Activated CD4-positive, alpha-beta T cell treated with anti-CD3 and anti-CD28 coated beads, Interleukin-2, amount 50 U/mL, for 4 hours (primary cell): ENCODE measurements at regions not wholly inside any gene's neighbourhood (a gene's known extent, or its start where the extent isn't known, plus 50 kb on each side); places are given as distances from the start of the nearest gene placed in this dataset.
A peak's percentile ranks its signal among the peaks of the same experiment; 100 is the strongest.

Experiments
- DNase-seq, 2 experiments: peaks; one replicate each; pipeline ENCODE4 v3.0.0-alpha.2; 2020

DNA sequence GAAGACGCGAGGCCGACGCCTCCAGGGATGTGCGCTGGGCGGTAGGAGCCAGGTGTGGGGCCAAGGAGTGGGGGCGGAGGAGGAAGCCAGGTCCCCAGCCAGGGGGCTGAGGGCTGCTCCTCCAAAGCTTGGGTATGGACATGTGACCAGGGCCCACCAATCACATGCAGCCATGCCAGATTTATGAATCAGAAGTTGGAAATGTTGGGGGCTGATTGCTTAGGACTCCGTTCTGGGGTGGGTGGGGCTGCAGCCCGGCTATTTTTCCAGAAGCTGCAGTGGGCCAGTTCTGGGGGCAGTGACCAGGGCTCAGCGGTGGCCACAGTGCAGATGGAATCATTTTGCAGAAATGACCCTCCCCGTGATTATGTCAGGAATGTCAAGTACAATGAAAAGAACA is 96.0 kb downstream of the CEBPB start:
- DNase-seq, result no peak

DNA sequence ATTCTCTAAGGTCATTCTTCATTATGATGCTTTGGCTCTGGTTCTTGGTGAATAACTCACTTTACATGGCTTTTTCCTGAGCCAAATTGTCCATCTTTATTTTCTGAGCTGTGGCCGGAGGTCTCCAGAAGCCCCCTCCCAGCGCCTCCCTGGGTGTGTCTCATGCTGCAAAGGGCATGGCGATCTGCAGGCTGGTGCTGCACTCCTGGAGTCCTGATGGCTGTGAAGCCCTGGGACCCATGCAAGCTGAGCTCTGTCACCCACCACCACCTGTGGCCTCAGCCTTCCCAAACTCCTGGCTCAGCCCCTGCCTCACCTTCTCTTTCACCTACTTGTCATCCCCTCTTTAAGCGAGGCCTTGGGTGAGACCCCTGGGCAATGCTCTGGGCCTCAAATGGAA is 96.9 kb downstream of the CEBPB start:
- DNase-seq, result no peak

DNA sequence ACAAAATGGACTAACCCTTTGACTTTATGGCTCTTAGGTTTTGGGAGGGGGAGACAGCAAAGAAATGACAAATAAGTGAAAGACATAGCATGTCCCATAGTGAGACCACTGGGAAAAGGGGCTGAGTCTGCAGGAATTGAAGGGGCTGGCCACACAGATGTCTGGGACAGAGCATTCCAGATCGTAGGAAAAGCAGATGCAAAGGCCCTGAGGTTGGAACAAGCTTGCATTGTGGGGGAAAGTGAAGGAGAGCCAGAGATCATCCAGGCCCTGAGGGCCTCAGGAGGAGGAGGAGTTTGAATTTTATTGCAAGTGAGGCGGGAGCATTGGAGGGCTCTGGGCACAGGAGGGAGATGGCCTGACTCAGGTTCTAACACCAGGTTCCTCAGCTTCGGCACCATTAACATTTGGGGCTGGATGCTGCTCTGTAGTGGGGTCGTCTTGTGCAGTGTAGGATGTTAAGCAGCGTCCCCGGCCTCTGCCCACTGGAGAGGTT is 97.5 kb downstream of the CEBPB start:
- DNase-seq, result no peak

DNA sequence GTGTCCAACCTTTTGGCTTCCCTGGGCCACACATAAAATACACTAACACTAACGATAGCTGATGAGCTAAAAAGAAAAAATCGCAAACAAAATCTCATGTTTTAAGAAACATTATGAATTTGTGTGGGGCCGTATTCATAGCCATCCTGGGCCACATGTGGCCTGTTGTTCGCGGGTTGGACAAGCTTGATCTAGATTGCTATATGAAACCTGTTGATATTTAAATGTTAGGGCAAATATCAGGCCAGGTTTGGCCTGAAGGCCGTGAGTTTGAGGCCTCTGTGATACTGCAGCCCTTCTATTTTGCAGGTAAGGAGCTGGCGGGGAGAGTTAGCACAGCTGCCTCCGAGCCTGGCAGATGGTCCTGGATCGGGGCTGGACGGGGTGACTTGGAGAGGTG is 99.0 kb downstream of the CEBPB start:
- DNase-seq, result no peak

DNA sequence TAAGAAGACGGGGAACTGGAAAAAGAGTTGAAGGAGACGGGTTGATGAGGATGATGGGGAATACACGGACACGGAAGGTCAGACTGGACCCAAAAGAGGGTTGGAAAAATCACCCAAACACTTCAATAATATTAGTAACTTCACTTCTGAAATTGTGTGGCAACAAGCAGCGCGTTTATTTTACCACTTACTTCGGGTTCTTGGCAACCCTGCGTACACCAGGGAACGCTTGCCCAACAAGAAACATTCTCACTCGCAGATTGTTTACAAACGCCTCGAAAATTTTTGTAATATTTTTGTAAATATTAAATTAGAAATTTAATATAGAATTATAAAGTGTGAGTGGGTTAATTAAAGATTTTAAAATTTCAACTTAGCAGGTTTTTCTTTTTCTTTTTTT is 99.5 kb downstream of the CEBPB start:
- no peak for DNase-seq

DNA sequence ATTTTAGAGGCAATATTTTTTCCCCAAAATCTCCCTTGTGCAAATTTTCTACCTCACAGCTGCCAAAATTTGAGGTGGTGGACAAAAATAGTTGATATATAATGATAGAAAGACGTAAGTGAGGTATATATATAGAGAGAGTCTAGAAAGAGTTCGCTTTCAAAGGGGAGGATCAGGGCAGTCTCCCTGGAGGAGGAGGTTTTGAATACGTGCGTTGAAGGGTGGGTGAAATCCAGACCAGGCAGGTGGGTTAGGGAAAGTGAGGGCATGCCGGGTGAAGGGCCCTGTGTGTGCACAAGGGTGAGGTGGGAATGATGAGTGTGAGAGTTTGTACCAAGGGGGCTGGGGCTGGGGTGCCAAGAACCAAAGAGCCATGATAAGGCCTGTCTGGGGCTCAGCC is 100.2 kb downstream of the CEBPB start:
- no peak for DNase-seq

DNA sequence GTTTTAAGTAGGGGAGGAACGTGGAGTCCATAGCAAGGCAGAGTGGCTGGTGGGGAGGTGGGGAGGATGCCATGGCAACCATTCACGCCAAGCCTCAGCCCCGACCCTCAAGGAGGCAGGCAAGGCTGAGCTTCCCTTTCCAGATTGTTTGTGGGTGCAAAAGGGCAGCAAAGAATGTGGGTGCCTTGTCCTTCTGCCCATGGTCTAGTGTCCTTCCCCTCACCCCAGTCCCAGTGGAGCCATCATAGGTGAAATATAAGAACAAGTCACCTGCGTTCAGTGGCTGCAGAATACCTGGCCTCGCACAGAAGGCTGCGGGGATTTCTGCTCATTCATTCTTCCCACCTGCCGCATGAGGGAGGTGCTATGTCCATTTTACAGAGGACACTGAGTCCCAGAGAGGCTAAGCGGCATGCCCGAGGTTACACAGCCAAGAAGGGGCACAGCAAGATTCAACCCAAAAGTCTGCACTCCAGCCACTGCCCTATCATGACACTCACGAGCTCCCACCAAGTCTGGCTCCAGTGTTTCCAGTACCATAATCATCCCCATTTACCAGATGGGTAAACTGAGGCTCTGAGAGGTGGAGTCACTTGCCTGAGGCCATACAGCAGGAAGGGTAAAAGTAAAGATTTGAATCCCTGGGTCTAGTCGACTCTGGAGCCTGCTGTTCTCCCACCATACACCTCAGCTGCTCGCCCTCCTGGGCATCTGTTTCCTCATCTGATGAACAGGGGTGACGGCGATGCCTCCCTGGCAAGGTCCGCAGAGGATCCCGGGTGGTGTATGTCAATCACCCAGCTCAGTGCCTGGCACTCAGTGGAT is 100.8 kb downstream of the CEBPB start:
- no peak for DNase-seq

DNA sequence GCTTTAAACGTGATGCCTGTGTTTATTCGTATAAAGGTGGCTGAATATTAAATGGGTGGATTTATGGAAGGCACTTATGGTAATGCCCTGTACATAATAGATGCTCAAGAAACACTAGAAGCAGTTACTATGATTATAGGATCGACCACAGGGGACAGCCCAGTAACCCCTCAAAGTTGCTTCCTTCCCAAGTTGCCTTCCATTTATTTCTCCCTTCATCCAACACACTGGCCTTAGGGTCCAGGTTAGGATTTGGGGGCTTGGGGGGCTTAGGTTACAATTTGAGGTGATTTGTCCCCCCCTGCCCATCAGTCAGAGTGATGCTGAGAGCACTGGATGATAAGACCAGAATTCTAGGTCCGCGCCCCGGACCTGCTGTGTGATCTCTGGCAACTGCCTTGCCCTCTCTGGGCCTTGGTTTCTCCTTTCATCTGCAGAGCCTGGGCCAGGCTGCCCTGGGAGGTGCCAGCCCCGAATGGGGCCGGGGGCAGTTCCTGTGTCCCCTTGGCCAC is 101.5 kb downstream of the CEBPB start:
- no peak for DNase-seq

DNA sequence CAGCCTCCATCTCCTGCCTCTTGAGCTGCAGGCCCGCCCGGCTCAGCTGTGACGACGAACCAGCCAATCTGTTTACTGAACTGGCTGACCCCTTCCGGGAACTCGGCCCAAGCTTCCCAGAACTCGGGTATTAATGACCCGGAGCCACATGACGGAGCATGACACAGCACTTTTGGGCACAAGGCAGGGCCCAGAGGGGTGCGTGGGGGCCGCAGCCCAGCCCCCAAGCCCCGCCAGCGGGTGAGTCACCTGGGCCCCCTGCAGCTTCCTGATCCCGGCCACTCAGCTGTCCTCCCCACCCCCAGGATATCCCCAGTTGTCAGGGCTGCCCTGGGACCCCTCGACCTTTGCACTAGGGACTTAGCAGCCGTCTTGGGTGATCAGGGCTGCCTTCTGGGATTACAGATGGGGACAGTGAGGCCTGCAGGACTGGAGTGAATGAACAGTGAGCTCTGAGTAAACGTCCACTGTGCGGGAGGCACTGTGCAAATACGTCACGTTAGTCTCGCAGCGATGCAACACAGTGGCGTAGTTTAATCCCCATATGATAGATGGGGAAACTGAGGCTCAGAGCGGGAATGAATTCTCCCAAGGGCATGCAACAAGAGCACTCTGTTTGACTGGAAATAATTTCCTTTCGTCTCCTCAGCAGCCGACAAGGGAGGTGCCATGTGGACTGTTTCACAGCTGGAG is 102.1 kb downstream of the CEBPB start:
- DNase-seq, result peak in 1 of 2 experiments; percentile 5

DNA sequence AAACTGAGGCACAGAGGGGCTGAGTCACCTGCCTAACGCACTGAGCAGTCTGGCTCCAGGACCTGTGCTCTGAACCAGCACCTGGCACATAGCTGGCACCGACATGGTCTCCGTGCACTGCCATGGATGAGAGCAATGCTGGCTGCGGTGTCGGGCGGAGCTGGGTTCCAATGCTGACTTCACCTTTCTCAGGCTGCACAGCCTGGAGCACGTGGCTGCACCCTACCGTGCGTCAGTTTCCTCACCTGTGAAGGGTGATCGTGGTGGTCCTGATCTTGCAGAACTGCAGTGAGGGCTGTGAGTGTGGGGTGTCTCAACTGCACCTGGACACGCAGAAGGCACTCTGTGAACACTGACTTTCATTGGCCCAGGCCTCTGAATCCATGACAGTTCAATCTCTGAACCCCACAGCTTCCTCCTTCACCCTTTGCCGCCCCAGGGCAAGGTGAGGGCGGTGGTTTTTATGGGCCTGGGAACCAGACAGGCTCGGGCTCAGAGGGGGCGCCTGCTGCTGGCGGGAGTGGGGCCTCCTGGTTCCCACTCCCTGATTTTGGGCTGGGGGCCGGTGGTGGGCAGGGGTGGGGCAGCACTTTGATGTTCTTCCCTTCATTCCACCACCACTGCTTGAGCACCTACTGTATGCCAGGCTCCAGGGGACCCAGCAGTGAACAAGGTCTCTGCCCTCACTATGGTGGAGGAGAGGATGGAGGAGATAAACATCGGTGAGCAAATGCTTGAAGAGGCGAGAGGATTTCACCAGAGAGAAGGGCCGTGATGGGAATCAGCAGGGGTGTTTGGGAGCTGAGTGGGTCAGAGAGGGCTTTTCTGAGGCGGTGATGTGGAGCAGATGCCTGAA is 102.9 kb downstream of the CEBPB start:
- no peak for DNase-seq

DNA sequence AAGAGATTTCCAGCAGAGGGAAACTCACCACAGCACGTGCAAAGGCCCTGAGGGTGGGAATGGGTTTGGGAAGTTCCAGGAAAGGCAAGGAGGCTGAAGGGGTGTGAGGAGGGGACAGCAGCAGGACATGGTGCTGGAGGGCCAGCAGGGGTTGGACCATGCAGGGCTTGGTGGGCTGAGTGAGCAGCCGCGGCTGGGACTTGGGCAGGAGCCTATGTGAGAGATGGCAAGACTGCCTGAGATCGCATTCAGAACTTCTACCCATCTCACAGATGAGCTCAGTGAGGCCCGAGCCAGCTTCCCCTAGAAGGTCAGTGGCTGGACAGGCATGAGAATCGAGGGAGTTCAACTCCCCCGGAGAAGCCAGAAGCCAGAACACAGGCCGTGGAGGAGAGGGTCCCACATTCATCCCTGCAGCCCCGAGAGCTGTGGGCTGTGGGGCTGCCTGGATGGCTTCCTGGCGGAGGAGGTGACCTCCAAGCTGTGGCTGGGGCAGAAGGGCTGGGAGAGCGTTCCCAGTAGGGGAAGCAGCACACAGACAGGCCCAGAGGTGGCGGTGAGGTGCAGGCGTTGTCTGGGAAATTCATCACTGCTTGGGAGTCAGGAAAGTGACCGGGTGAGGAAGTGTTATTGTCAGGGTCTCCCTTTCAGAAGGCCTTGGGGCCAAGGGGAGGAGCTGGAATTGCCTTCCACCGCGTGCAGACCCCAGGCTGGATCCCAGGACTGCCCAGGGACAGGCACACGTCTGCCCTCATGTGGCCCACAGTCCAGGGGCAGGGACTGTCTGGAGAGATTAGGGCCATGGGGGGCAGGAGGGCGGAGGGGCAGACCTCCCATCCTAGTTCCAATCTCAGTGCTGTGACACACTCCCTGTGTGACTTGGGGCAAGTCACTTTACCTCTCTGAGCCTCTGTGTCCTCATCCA is 103.8 kb downstream of the CEBPB start:
- no peak for DNase-seq

DNA sequence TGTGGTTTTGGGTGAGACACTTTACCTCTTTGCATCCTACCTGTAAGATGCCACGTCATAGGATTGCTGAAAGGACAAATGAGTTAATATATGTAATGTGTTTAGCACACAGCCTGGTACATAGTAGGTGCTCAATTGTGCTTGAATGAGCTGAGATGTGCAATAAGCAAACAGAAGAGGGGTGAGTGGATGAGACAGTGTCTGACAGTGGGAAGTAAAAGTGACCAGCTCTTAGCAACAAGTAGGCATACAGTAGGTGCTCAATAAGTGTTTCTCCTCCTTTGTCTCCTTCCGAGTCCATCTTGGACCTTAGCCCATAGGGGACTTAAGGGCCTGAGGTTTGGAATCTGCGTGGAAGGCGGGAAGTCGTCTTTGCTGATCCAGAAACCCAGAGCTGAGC is 104.7 kb downstream of the CEBPB start:
- DNase-seq, result no peak

DNA sequence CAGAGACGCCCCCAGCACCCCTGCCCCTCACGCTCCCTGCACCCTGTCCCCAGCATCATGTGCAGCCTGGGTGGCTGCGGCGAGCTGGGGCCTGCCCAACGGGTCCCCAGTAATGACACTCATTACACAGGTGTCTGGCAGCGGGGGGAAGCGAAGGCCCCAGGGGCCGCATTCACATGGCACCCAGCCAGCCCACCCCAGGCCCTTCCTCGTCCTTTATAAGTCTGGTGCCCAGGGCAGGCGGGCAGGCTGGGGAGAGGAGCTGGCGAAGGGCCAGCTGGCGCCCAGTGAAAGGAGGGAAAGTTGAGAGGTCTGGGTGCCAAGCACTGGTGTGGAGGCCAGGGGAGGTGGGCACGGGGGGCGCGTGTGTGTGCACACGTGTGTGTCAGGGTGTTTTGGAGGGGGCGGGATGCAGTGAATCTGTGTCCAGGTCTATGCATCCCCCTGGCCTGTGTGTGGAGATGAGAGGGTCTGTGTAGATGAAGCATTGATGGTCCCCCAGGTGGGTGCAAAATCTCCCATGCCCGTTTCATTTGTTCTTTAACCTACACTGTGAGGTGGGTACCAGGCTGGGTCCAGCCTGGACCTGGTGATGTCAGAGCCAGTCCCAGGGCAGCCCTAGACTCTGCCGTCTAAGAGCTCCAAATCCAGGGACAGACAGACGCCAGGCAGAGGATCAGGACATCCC is 105.3 kb downstream of the CEBPB start:
- DNase-seq, result no peak

DNA sequence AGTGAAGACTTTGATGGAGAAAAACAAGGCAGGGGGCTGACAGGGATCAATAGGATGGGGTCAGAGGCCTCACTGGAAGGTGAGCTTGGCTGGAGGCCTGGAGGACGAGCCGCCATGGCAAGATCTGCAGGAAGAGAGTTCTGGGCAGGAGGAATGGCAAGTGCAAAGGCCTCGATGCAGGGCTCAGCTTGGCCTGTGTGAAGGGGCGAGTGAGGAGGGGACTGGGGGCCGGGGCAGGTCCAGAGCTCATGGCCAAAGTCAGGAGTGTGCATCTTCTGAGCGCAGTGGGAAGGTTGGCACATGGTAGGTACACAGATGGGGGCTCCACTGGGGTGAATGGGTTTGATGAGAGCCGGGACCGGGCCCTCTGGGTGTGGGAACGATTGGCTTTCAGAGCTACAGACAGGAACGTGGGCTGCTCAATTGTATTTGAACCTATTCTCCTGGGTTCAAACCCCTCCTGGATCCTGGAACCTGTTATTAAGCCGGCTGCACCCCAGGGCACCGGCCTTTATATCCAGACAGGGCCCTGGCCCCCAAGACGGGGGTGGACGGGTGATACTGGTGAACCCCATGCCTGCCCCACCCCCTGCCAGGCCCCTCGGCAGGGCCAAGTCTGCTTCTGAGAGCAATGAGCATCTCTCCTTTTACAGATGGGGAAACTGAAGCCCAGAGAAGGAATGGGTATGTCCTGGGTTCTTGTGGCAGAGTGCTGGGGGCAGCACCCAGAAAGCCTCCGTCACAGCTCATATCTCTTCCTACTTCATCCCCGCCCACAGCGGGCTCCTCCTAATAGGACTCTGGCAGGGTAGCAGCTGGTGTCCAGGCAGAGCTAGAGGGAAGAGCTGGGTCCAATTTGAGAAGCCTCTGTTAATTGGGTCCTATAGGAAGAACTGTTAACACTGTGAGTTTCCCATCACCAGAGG is 106.1 kb downstream of the CEBPB start:
- DNase-seq, result no peak

DNA sequence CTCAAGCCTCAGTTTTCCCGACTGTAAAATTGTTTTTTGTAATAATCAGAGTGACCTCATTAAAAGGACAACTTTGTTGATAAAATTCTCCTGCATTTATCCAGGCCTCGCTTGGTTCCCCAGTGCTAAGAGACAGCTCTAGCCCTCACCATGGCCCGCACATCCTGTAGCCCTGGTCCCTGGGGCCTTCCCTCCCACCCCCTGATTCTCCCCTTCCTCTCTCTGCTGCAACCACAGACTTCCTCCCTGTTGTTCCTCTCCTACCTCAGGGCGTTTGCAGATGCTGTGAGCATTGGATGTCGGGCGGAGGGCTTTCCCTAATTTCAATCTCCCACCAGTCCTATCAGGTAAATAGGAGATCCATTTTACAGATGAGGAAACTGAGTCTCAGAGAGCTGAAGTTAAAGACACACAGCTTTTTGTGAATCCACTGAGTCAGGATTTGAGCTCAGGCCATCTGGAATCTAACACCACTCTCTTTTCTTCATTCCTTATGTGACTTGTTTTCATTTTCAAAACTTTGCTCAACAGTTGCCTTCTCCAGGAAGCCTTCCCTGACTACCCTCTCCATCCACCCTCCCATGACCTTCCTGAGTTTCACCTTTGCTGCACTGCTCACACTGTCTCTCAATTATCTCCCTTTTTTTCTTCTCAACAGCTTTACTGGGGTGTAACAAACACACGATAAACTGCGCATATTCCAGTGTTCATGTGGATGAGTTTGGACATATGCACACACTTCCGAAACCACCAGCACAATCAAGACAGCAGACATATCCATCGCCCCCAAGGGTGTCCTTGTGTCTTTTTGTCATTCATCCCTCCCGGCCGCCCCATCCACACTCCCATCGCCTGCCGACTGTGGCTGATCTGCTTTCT is 107.1 kb downstream of the CEBPB start:
- no peak for DNase-seq

DNA sequence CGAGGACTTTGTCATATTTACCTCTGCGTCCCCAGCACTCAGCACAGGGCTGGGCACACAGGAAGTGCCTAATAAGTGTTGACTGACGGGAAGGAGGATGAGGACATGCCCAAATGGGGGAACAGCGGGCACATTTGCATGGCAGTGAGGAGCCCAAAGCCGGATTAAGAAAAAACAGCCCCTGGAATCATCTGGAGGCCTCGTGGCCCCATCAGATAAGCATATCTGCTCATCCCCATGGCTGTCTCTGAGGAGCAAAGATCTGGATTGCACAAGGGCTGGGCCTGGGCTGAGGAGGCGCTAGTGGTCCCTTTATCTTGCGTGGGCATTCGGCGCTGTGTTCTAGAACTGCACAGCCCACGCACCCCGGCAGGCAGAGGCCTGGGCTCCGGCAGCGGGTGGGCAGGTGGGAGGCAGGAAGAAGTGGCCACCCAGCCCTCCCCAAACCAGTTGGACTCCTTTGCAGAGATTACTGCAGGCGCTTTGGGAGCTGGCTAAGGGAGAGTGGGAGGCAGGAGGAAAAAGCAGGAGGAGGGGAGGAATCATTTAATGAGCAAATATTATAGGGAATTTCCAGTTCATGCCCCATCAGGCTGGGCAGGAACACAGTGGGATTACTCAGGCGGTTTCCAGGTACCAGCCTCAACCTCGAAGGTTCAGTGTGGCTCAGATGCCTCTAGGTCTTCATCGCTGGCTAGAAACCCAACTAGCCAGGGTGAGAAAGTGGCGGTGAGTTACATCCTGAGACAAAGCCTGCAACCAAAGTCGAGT is 108.1 kb downstream of the CEBPB start:
- DNase-seq, result no peak

DNA sequence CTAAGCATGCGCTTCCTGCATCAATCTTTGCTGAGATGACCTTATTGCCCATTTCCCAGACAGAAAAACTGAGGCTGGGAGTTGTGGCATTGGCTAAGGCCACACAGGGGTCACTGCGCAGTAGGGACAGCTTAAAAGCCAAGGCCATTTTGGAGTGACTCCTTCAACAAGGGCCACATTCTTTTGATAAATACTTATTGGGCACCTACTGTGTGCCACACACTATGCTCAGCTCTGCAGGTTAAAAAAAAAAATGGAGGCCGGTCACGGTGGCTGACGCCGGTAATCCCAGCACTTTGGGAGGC is 108.6 kb downstream of the CEBPB start:
- no peak for DNase-seq

DNA sequence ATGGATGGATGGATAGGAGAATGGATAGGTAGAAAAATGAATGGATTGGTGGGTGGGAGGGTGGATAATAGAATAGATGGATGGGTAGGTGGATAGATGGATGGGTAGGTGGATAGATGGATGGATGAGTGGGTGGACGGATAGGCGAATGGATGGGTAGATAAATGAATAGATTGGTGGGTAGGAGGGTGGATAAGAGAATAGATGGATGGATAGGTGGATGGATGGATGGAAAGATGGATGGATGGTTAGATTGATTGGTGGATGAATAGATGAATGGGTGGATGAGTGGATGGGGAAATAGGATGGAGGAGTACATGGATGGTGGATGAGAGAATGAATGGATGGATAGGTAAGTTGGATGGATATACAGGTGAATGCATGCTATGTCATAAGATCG is 110.5 kb downstream of the CEBPB start:
- no peak for DNase-seq

DNA sequence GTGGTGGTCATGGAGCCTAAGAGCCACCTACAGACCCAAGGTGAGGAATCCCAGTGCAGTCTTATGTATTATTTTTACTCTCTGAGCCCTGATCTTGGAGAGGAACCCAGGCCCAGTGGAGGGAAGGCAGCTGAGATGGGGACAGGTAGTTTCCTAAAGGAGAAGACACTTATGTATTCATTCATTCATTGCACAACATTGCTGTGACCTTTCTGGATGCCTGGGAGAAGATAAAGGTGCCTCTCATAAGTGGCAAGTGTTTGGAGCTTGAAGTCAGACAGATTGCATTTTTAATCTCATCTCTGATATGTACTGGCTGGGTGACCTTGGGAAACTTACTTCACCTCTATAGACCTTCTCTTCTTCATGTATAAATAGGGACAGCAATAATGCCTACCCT is 111.1 kb downstream of the CEBPB start:
- DNase-seq, result no peak
